Osteocyte (in vitro differentiated cells): ENCODE measurements at regions not wholly inside any gene's neighbourhood (a gene's known extent, or its start where the extent isn't known, plus 50 kb on each side); places are given as distances from the start of the nearest gene placed in this dataset.

ENCODE experiments used
- DNase-seq: peaks from one replicate; pipeline ENCODE4 v3.0.0; 2021; ENCODE audit warnings: mixed read lengths; ENCODE audit not compliant: unreplicated experiment; ENCODE audit errors: extremely low spot score
- H3K27ac Mint-ChIP-seq: one replicate; pipeline ENCODE4 v1.8.0; 2021; ENCODE audit warnings: mild to moderate bottlenecking, mixed read lengths; ENCODE audit not compliant: unreplicated experiment
- H3K27me3 Mint-ChIP-seq: one replicate; pipeline ENCODE4 v1.8.0; 2021; ENCODE audit warnings: mixed read lengths; ENCODE audit not compliant: unreplicated experiment
- H3K36me3 Mint-ChIP-seq: one replicate; pipeline ENCODE4 v1.8.0; 2021; ENCODE audit warnings: mixed read lengths; ENCODE audit not compliant: unreplicated experiment
- H3K4me1 Mint-ChIP-seq: one replicate; pipeline ENCODE4 v1.8.0; 2021; ENCODE audit warnings: mixed read lengths; ENCODE audit not compliant: unreplicated experiment
- H3K4me3 Mint-ChIP-seq: one replicate; pipeline ENCODE4 v1.8.0; 2021; ENCODE audit warnings: mild to moderate bottlenecking, moderate library complexity, mixed read lengths; ENCODE audit not compliant: unreplicated experiment
- H3K9me3 Mint-ChIP-seq: one replicate; pipeline ENCODE4 v1.8.0; 2021; ENCODE audit warnings: mixed read lengths; ENCODE audit not compliant: unreplicated experiment
- CTCF ChIP-seq: fragments of 200-600 bp; sonication (generic); IDR thresholded peaks from 2 replicates; pipeline ENCODE4 v1.5.0; 2021; ENCODE audit warnings: antibody characterized with exemption, mild to moderate bottlenecking, moderate library complexity

DNA sequence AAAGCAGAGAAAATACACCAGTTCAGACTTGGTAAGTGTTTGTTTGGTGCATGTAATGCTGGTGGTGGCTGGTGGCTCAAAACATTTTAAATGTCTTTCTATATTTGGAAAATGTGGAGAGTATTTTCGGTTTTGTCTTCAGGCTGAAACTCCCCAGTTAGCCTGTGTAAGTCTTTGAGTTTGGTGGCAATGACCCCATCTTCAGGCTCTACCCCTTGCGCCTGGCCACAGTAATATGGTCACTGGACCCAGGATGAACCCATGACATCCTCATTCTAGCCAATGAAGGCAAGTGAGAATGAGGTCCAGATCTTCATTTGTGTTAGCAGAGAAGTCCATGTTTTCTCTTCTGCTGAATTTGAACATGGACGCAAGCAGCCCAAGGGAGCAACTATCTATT lies 422.6 kb downstream of the BRINP1 start:
- Mint-ChIP-seq H3K9me3 (no peaks in the 10 kb centered on the region), H3K4me3 (no peak overlapping the region), H3K27ac (no peak overlapping the region), H3K36me3 (no peaks in the 10 kb centered on the region), H3K4me1 (no peaks in the 10 kb centered on the region), H3K27me3 (peaks cover 2% of the 10 kb centered on the region)
- no peak for TF ChIP-seq CTCF
- no peak for DNase-seq

- DNase-seq: no peak
- Mint-ChIP-seq H3K27ac (no peak overlapping the region), H3K4me3 (no peak overlapping the region), H3K36me3 (no peaks in the 10 kb centered on the region), H3K9me3 (no peaks in the 10 kb centered on the region), H3K4me1 (no peaks in the 10 kb centered on the region), H3K27me3 (no peaks in the 10 kb centered on the region)
- TF ChIP-seq CTCF: no peak
Observed at GRCh38 chr9:118954857-118955256, 414.4 kb downstream of the BRINP1 start.

- Mint-ChIP-seq H3K27ac (no peak overlapping the region), H3K4me3 (no peak overlapping the region), H3K9me3 (no peaks in the 10 kb centered on the region), H3K36me3 (no peaks in the 10 kb centered on the region), H3K27me3 (no peaks in the 10 kb centered on the region), H3K4me1 (peaks cover 4% of the 10 kb centered on the region)
- TF ChIP-seq CTCF: no peak
- no peak for DNase-seq
Observed at GRCh38 chr9:118957585-118957984, 411.6 kb downstream of the BRINP1 start.

GRCh38 chr9:118959366-118959765 lies 409.9 kb downstream of the BRINP1 start:
- peaks cover under 1% of the 10 kb centered on the region for H3K9me3 Mint-ChIP-seq
- H3K36me3 Mint-ChIP-seq: no peaks in the 10 kb centered on the region
- peaks cover 4% of the 10 kb centered on the region for H3K4me1 Mint-ChIP-seq
- no peak for TF ChIP-seq CTCF
- H3K27me3 Mint-ChIP-seq: no peaks in the 10 kb centered on the region
- H3K4me3 Mint-ChIP-seq: no peak overlapping the region
- DNase-seq: no peak
- H3K27ac Mint-ChIP-seq: no peak overlapping the region

GRCh38 chr9:118961857-118962256 lies 407.4 kb downstream of the BRINP1 start:
- Mint-ChIP-seq H3K27me3 (no peaks in the 10 kb centered on the region), H3K36me3 (no peaks in the 10 kb centered on the region)

More at GRCh38 chr9:118961857-118962256, 407.4 kb downstream of the BRINP1 start:
- Mint-ChIP-seq H3K27ac (no peak overlapping the region), H3K4me3 (no peak overlapping the region), H3K9me3 (peaks cover 4% of the 10 kb centered on the region), H3K4me1 (peaks cover 4% of the 10 kb centered on the region)
- TF ChIP-seq CTCF: no peak
- DNase-seq: no peak
